EL (cell line): ENCODE measurements at regions not wholly inside any gene's neighbourhood (a gene's known extent, or its start where the extent isn't known, plus 50 kb on each side); places are given as distances from the start of the nearest gene placed in this dataset.

ENCODE experiments used
- DNase-seq: peaks from one replicate; pipeline ENCODE4 v3.0.0-alpha.2; 2016

GRCh38 chr3:81043009-81043408, 718.4 kb downstream of the GBE1 start:
- no peak for DNase-seq

GRCh38 chr3:81041331-81041730, 720.1 kb downstream of the GBE1 start:
- DNase-seq = no peak

GRCh38 chr3:81040107-81040506, 721.3 kb downstream of the GBE1 start:
- no peak for DNase-seq

- DNase-seq = no peak
Measured at GRCh38 chr3:81033684-81034083, 727.8 kb downstream of the GBE1 start.

- DNase-seq = no peak
Measured at GRCh38 chr3:81033185-81033584, 728.3 kb downstream of the GBE1 start.

GRCh38 chr3:81029861-81030260, 731.6 kb downstream of the GBE1 start:
- DNase-seq = no peak

- no peak for DNase-seq
Measured at GRCh38 chr3:81027344-81027743, 734.1 kb downstream of the GBE1 start.

GRCh38 chr3:81024560-81024959, 736.9 kb downstream of the GBE1 start:
- no peak for DNase-seq

GRCh38 chr3:81022339-81022738, 739.1 kb downstream of the GBE1 start:
- DNase-seq = no peak

- no peak for DNase-seq
Measured at GRCh38 chr3:81013360-81013759, 748.1 kb downstream of the GBE1 start.

- DNase-seq = no peak
Measured at GRCh38 chr3:81005992-81006391, 755.5 kb downstream of the GBE1 start.

- no peak for DNase-seq
Measured at GRCh38 chr3:81003817-81004216, 757.6 kb downstream of the GBE1 start.

GRCh38 chr3:81003008-81003645, 758.3 kb downstream of the GBE1 start:
- DNase-seq = no peak

GRCh38 chr3:80999481-80999880, 762.0 kb downstream of the GBE1 start:
- no peak for DNase-seq

- no peak for DNase-seq
Measured at GRCh38 chr3:80998022-80998421, 763.4 kb downstream of the GBE1 start.

- DNase-seq = no peak
Measured at GRCh38 chr3:80997622-80998021, 763.8 kb downstream of the GBE1 start.

GRCh38 chr3:80994767-80995166, 766.7 kb downstream of the GBE1 start:
- no peak for DNase-seq

GRCh38 chr3:80994085-80994665, 767.3 kb downstream of the GBE1 start:
- no peak for DNase-seq

GRCh38 chr3:80993241-80993945, 768.1 kb downstream of the GBE1 start:
- DNase-seq = no peak

GRCh38 chr3:80983753-80984152, 777.7 kb downstream of the GBE1 start:
- no peak for DNase-seq

GRCh38 chr3:80978216-80978969, 783.1 kb downstream of the GBE1 start:
- no peak for DNase-seq

- DNase-seq = no peak
Measured at GRCh38 chr3:80970292-80970691, 791.2 kb downstream of the GBE1 start.

- no peak for DNase-seq
Measured at GRCh38 chr3:80929576-80929975, 831.9 kb downstream of the GBE1 start.

GRCh38 chr3:80914854-80915253, 846.6 kb downstream of the GBE1 start:
- DNase-seq = no peak
